ENCODE measurements at regions not wholly inside any gene's neighbourhood (a gene's known extent, or its start where the extent isn't known, plus 50 kb on each side); places are given as distances from the start of the nearest gene placed in this dataset.

DNA sequence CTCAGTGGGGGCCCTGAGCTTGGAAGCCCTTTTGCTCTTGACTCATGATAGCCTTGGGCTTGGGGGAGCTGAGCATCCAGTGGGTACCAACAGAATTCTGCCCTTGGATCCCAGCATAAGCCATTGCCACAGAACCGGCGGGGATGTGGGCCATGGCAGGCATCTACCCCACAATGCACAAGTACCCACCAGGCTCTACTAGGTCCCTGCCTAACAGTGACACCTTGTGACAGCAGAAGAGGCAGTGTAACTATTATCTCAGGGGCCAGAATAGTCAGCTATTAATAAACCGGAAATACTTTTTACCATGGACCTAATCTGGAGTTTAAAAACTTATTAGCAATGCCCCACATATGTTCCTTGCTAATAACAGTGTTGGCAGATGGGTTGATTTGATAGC is 397.2 kb downstream of the TMEM182 start:
- H4K20me1 ChIP-seq (ENCODE audit: control insufficient read depth, extremely low read depth, insufficient read depth, low read length), result no peaks in the 10 kb centered on the region
- H3K4me1 ChIP-seq (ENCODE audit: control insufficient read depth, extremely low read depth, insufficient read depth, low read length), result no peaks in the 10 kb centered on the region
- H3K9ac ChIP-seq (ENCODE audit: control insufficient read depth, extremely low read depth, insufficient read depth, low read length), result no peak overlapping the region
- no peaks in the 10 kb centered on the region for H3K36me3 ChIP-seq (ENCODE audit: control insufficient read depth in 2 of 2, extremely low read depth in 1 of 2, insufficient read depth in 2 of 2, low read length in 2 of 2)
- no peak overlapping the region for H2AFZ ChIP-seq (ENCODE audit: control insufficient read depth, low read length)
- no peak overlapping the region for H3K4me2 ChIP-seq (ENCODE audit: control insufficient read depth, extremely low read depth, insufficient read depth, low read depth, low read length)
- dilution Hi-C loops (cut with MboI; ENCODE audit: extremely low pct_ligation_motif_present, low sequenced_read_pairs), result no loop called here
- FAIRE-seq, result no peak
- no peak for DNase-seq (ENCODE audit: low read depth, low spot score)
- H3K27me3 ChIP-seq (ENCODE audit: control insufficient read depth, extremely low read depth, insufficient read depth, low read length), result no peaks in the 10 kb centered on the region
- H3K27ac ChIP-seq (ENCODE audit: control insufficient read depth, insufficient read depth, low read length), result no peak overlapping the region
- H3K9me1 ChIP-seq (ENCODE audit: control insufficient read depth, extremely low read depth, insufficient read depth, low read length), result no peaks in the 10 kb centered on the region
- H3K9me3 ChIP-seq (ENCODE audit: control insufficient read depth, low read depth, low read length), result no peaks in the 10 kb centered on the region
- H3K4me3 ChIP-seq (ENCODE audit: control insufficient read depth in 2 of 3, extremely low read depth in 1 of 3, insufficient read depth in 2 of 3, low read depth in 1 of 3, low read length in 3 of 3), result no peak overlapping the region
- H3K79me2 ChIP-seq (ENCODE audit: control insufficient read depth, insufficient read depth, low read length), result no peaks in the 10 kb centered on the region
- TF ChIP-seq, protein P1, sequence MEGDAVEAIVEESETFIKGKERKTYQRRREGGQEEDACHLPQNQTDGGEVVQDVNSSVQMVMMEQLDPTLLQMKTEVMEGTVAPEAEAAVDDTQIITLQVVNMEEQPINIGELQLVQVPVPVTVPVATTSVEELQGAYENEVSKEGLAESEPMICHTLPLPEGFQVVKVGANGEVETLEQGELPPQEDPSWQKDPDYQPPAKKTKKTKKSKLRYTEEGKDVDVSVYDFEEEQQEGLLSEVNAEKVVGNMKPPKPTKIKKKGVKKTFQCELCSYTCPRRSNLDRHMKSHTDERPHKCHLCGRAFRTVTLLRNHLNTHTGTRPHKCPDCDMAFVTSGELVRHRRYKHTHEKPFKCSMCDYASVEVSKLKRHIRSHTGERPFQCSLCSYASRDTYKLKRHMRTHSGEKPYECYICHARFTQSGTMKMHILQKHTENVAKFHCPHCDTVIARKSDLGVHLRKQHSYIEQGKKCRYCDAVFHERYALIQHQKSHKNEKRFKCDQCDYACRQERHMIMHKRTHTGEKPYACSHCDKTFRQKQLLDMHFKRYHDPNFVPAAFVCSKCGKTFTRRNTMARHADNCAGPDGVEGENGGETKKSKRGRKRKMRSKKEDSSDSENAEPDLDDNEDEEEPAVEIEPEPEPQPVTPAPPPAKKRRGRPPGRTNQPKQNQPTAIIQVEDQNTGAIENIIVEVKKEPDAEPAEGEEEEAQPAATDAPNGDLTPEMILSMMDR (optimal IDR thresholded peaks at IDR 0.05 in 1 of 3, IDR thresholded peaks at IDR 0.05 in 1 of 3, conservative IDR thresholded peaks at IDR 0.05 in 1 of 3; ENCODE audit: extremely low read depth in 1 of 3, insufficient read depth in 2 of 3, low read length in 3 of 3), result no peak
- TF ChIP-seq EZH2 (IDR thresholded peaks at IDR 0.05; ENCODE audit: low read length), result no peak

DNA sequence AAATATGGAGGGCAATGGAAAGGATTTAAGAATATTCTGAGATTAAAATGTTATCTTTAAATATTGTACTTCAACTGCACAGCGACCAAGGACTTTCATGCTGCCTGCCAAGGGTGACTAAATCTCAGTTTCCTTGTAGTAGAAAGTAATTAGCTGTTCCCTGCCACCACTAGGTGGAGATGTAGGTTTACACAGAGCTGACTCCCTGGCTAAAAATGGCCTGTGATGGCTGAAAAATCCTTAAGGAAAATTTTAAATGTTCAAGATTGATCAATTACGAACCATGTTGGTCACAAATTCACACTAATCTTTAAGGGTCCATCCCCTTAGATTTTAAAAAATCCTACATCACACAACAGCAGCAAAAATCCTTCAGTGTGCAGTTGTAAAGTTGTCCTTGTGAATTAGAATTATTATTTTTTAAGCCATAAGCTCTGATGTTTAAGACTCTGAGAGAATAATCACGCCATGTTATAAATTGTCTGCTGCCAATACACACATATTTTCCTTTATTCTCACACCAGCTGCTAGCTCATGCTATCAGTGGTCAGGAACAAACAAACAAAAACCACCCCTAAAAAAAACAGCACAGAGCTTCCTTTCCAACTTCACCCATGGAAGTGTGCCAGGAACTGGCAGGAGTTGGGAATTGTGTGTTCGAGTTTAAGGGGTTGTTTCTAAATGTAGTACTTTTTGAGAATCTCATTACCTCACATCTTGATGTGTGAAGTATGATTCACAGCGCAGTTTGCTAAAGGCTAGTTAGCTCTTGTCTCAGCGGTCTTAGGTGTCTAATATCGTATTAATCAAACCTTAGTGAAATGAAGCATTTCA is 399.8 kb downstream of the TMEM182 start:
- no peak overlapping the region for H2AFZ ChIP-seq (ENCODE audit: control insufficient read depth, low read length)
- no peaks in the 10 kb centered on the region for H4K20me1 ChIP-seq (ENCODE audit: control insufficient read depth, extremely low read depth, insufficient read depth, low read length)
- no peak overlapping the region for H3K27ac ChIP-seq (ENCODE audit: control insufficient read depth, insufficient read depth, low read length)
- H3K27me3 ChIP-seq (ENCODE audit: control insufficient read depth, extremely low read depth, insufficient read depth, low read length), result no peaks in the 10 kb centered on the region
- no peak for DNase-seq (ENCODE audit: low read depth, low spot score)
- dilution Hi-C loops (cut with MboI; ENCODE audit: extremely low pct_ligation_motif_present, low sequenced_read_pairs), result no loop called here
- no peak overlapping the region for H3K9ac ChIP-seq (ENCODE audit: control insufficient read depth, extremely low read depth, insufficient read depth, low read length)
- H3K9me3 ChIP-seq (ENCODE audit: control insufficient read depth, low read depth, low read length), result no peaks in the 10 kb centered on the region
- FAIRE-seq, result no peak
- no peaks in the 10 kb centered on the region for H3K79me2 ChIP-seq (ENCODE audit: control insufficient read depth, insufficient read depth, low read length)
- H3K4me3 ChIP-seq (ENCODE audit: control insufficient read depth in 2 of 3, extremely low read depth in 1 of 3, insufficient read depth in 2 of 3, low read depth in 1 of 3, low read length in 3 of 3), result no peak overlapping the region
- no peaks in the 10 kb centered on the region for H3K36me3 ChIP-seq (ENCODE audit: control insufficient read depth in 2 of 2, extremely low read depth in 1 of 2, insufficient read depth in 2 of 2, low read length in 2 of 2)
- H3K4me2 ChIP-seq (ENCODE audit: control insufficient read depth, extremely low read depth, insufficient read depth, low read depth, low read length), result no peak overlapping the region
- no peaks in the 10 kb centered on the region for H3K9me1 ChIP-seq (ENCODE audit: control insufficient read depth, extremely low read depth, insufficient read depth, low read length)
- no peaks in the 10 kb centered on the region for H3K4me1 ChIP-seq (ENCODE audit: control insufficient read depth, extremely low read depth, insufficient read depth, low read length)
- TF ChIP-seq, protein P1 (optimal IDR thresholded peaks at IDR 0.05 in 1 of 3, IDR thresholded peaks at IDR 0.05 in 1 of 3, conservative IDR thresholded peaks at IDR 0.05 in 1 of 3; ENCODE audit: extremely low read depth in 1 of 3, insufficient read depth in 2 of 3, low read length in 3 of 3), result peak; percentile 67 to 68 (median 68)
- no peak for TF ChIP-seq EZH2 (IDR thresholded peaks at IDR 0.05; ENCODE audit: low read length)
